ENCODE measurements at regions not wholly inside any gene's neighbourhood (a gene's known extent, or its start where the extent isn't known, plus 50 kb on each side); places are given as distances from the start of the nearest gene placed in this dataset.

GRCh38 chr15:95470997-95471689 is 859.4 kb upstream of the NR2F2 start:
- DNase-seq = no peak

- DNase-seq = no peak
Measured at GRCh38 chr15:95471690-95472086, 858.8 kb upstream of the NR2F2 start.

GRCh38 chr15:95475067-95475466 is 855.4 kb upstream of the NR2F2 start:
- DNase-seq = no peak

- DNase-seq = no peak
Measured at GRCh38 chr15:95479308-95479707, 851.2 kb upstream of the NR2F2 start.

GRCh38 chr15:95485367-95485766 is 845.1 kb upstream of the NR2F2 start:
- no peak for DNase-seq

- no peak for DNase-seq
Measured at GRCh38 chr15:95486224-95486623, 844.3 kb upstream of the NR2F2 start.

GRCh38 chr15:95489103-95489502 is 841.4 kb upstream of the NR2F2 start:
- no peak for DNase-seq

- DNase-seq = no peak
Measured at GRCh38 chr15:95492388-95493070, 838.0 kb upstream of the NR2F2 start.

GRCh38 chr15:95494971-95495541 is 835.4 kb upstream of the NR2F2 start:
- DNase-seq = no peak

- DNase-seq = no peak
Measured at GRCh38 chr15:95497634-95498033, 832.9 kb upstream of the NR2F2 start.

GRCh38 chr15:95498961-95499360 is 831.5 kb upstream of the NR2F2 start:
- no peak for DNase-seq

GRCh38 chr15:95499397-95499796 is 831.1 kb upstream of the NR2F2 start:
- DNase-seq = no peak

GRCh38 chr15:95501865-95502264 is 828.6 kb upstream of the NR2F2 start:
- no peak for DNase-seq

GRCh38 chr15:95503107-95503506 is 827.4 kb upstream of the NR2F2 start:
- no peak for DNase-seq

GRCh38 chr15:95503640-95504225 is 826.8 kb upstream of the NR2F2 start:
- DNase-seq = no peak

GRCh38 chr15:95511671-95512070 is 818.8 kb upstream of the NR2F2 start:
- DNase-seq = no peak

GRCh38 chr15:95512906-95513305 is 817.6 kb upstream of the NR2F2 start:
- no peak for DNase-seq

- DNase-seq = no peak
Measured at GRCh38 chr15:95519887-95520286, 810.6 kb upstream of the NR2F2 start.

- no peak for DNase-seq
Measured at GRCh38 chr15:95520511-95520910, 810.0 kb upstream of the NR2F2 start.

- DNase-seq = no peak
Measured at GRCh38 chr15:95520922-95521321, 809.6 kb upstream of the NR2F2 start.

GRCh38 chr15:95522533-95522932 is 808.0 kb upstream of the NR2F2 start:
- no peak for DNase-seq

- DNase-seq = no peak
Measured at GRCh38 chr15:95528920-95529319, 801.6 kb upstream of the NR2F2 start.

GRCh38 chr15:95536638-95537037 is 793.9 kb upstream of the NR2F2 start:
- no peak for DNase-seq

- no peak for DNase-seq
Measured at GRCh38 chr15:95538693-95539092, 791.8 kb upstream of the NR2F2 start.
